Hematopoietic multipotent progenitor cell treated with erythropoietin and hydrocortisone succinate and interleukin-3 and kit ligand, for 15 days (in vitro differentiated cells): ENCODE measurements at regions not wholly inside any gene's neighbourhood (a gene's known extent, or its start where the extent isn't known, plus 50 kb on each side); places are given as distances from the start of the nearest gene placed in this dataset.

Source experiments
- DNase-seq: peaks from one replicate; pipeline ENCODE4 v3.0.0-alpha.2; 2015; ENCODE audit warnings: low spot score

- no peak for DNase-seq
Observed at GRCh38 chr5:145365464-145365863, 469.7 kb downstream of the PRELID2 start.

DNA sequence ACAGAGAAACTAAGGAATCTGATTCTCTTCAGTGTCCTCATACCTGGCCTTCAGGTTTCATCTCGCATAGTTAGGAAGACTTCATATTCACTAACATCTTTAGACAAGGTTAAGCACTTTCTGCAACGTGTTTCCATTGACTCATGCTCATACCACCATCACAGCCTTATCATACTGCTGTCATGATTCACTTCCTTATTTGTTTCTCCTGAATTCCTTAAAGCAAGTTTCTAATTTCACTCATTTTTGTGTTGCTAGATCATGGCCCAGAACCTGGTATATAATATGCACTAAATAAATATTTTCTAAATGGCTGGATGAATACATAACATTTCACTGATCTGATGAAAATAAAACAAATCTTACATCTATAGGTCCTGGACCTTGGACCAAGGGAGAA is 472.9 kb downstream of the PRELID2 start:
- DNase-seq: no peak

DNA sequence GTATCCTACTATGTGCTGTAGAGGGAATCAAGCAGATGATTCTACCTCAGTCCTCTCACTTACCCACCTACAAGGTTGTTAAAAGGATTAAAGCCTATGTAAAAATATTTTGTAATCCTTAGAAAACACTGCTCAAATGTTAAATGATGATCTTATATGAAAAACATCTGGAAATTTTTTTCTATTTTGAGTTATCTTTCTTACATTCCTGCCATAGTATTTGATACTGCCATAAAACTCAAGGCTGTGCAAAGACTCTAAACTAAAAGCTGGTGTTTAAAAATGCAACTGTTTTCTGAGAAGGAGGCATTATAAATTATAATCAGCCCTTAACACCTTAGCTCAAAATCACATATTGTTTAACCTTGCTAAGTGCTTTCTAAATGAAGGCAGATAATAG is 474.2 kb downstream of the PRELID2 start:
- no peak for DNase-seq

DNA sequence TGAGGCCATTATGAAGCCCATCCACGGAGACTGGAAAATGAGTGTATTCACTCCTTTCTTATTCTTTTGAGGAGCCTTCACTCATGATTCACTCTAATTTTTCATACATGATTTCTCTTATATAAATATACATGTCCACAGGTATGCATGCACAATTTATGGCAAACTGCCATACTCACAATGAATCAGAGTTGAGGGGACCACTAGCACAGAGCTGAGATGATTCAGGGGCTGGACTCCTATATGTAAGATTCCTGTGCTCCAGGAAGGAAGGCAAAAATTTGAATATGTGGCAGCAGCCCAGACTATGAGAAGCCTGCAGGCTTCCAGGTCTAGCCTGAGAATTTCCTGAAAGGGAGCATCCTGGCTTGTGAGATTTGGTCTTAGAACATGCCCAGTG is 484.6 kb downstream of the PRELID2 start:
- no peak for DNase-seq

- DNase-seq: no peak
Observed at GRCh38 chr5:145347026-145347616, 488.0 kb downstream of the PRELID2 start.

DNA sequence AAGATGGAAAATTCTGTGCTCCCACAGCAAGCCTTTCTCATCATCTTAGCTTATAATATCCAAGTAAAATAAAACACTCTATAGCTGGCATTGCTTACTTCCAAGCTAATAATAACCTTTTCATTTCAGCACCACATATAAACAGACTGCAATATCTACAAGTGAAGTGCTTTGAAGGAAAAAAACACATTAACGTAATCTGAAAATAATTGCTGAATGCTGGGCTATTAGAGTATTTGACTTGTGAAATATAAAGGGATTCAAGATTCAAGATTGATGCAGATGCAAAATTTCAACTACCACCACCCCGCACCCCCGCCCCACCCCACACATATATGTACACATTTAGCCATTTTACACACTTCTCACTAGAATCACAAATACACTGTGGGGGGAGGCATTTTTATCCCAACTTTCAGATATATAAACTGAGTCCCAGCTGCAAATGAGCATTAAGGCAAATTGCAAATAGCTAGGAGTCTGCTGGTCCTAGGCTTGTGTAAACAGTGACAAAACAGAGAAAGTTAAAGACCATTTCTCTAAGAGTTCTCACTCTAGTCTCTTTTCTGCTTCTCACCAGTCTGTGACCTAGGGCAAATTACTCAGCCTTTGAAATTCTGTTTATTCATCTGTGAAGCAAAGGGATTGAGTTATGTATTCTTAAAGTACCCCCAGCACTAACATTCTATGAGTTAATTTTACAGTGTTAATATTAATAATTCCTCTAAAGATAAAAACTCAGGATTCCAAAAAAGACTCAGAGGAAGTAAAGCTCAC is 489.4 kb downstream of the PRELID2 start:
- no peak for DNase-seq

DNA sequence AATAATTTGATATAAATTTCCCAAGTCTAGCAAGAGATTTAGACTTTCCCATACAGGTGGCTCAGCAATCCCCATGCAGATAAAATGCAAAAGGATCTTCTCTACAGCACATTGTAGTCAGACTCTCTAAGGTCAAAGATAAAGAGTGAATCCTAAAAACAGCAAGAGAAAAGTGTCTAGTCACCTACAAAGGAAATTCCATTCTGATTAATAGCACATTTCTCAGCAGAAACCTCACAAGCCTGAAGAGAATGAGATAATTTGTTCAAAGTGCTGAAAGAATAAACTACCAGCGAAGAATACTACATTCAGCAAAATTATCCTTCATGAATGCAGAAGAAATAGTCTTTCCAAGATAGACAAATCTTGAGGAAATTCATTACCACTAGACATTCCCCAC is 493.3 kb downstream of the PRELID2 start:
- DNase-seq: no peak

GRCh38 chr5:145340099-145340498 is 495.0 kb downstream of the PRELID2 start:
- DNase-seq: no peak

GRCh38 chr5:145324767-145325479 is 510.2 kb downstream of the PRELID2 start:
- no peak for DNase-seq

- no peak for DNase-seq
Observed at GRCh38 chr5:145324101-145324500, 511.0 kb downstream of the PRELID2 start.

DNA sequence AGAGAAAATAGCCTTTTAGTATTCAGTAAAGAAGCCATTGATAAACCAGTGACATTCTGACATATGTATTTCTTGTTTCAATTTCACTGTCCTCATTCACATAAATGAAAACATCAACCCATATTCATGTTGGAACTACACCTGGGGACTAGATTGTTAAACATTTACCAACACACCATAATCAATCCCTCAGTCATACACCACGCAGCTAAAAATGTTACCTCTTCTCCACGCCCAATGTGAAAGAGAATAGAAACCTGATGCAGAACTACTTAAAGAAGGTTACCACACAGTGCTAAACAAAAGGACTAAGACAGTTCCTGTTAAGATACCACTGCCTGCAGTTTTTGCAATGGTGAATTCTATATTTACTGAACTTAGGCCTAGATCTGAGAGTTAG is 518.9 kb downstream of the PRELID2 start:
- DNase-seq: no peak

DNA sequence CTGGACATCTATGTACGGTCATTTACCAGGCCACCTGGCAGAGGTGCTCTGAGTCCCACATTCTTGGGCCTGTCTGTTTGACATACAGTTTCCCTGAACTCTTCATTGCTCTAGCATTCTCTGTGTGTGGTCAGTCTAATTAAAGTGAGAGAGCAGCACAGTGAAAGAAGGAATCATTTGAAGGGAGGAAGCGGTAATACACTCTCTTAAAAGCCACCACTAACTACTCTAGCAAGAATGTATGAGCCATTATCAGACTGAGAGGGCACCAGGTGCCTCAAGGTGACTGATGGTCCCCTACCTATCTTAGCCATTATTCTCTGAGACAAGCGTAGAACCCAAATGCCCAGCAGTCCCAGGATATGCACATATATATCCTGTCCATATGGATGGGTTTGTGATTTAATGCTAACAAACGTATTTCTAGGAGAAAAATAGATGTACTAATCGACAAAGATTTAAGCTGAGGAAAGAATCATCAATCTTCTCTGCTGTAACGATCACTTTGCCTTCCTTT is 527.2 kb downstream of the PRELID2 start:
- DNase-seq: no peak

- DNase-seq: no peak
Observed at GRCh38 chr5:145295236-145295835, 539.8 kb downstream of the PRELID2 start.

DNA sequence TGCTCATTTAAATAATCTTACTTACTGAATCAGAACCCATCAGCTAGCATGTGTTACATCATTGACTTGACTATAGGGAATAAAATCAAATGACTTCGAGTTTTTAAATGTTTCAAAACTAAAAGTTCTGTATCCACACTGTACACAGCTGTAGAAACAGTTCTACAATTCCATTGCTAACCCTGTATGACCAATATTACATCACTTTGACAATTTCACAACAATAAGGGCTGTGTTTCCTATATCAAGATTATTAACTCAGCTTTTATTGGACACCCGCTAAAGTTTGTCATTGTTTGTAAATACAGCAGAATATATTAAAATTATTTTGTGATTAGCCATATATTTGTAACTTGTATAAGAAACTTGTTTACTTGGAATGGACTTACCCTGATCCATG is 540.8 kb downstream of the PRELID2 start:
- no peak for DNase-seq

DNA sequence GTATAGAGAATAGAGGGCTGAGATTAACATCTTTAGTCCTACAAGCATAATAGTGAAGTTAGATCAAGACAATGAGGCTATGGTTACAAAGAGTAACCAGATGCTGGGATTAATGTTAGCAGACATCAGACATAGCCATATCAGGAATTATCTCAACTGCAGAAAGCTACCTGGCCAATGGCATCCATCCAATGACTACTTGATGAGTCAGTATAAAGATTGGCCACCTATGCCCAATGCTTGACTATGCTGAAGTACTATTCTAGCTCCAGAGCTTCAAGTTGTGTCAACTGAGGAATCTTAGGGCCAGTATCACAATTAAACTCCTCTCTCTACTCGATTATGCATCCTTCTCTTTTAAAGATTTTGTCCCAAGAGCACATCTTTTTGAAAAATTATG is 541.4 kb downstream of the PRELID2 start:
- no peak for DNase-seq

GRCh38 chr5:145292278-145292677 is 542.9 kb downstream of the PRELID2 start:
- DNase-seq: no peak

DNA sequence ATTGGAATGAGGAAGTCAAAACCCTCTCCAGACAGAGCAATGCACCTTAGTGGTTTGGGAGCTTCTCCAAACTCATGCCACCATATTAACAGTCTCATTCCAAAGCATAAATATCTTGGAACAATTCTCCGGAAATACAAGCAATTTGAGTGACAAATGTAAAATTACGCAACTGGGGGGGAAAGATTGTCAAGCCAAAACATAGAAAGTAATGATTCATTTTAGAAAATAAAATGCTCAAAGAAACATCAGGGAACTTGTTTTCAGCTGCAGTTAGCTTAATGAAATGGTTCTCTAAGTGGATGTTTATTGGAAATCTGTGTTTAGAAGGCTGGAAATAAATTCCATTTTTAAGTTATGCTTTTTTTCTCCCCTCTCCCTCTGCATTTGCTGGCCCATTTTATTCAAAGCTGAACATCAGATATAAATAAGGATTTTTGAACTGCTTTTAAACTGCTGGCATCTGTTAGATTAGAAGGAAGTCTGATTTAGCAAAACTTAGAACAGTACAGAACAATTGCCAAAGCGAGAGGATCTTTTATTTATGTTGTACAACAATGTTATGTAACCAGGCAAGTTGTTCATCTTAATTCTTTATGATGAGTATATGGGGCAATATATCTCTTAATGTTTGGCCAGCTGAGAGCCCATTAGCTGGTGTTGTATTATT is 551.9 kb downstream of the PRELID2 start:
- no peak for DNase-seq

- DNase-seq: no peak
Observed at GRCh38 chr5:145280806-145281205, 554.3 kb downstream of the PRELID2 start.

DNA sequence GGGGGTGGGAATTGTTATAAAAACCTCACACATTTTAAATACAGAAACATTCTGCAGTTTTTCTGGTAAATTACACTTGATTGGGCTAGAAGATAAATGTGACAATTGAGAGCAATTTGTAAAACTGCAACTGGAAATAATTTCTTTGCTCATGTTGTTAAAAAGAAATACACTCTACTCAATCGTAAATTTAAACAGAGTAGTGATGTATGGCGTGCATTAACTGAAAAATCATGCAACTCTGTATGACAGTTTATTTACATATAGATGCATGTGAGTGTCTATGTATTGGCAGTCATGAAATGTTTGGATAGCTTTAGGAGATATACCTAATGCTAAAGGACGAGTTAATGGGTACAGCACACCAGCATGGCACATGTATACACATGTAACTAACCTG is 554.9 kb downstream of the PRELID2 start:
- DNase-seq: no peak

- DNase-seq: no peak
Observed at GRCh38 chr5:145260670-145261069, 574.5 kb downstream of the PRELID2 start.

DNA sequence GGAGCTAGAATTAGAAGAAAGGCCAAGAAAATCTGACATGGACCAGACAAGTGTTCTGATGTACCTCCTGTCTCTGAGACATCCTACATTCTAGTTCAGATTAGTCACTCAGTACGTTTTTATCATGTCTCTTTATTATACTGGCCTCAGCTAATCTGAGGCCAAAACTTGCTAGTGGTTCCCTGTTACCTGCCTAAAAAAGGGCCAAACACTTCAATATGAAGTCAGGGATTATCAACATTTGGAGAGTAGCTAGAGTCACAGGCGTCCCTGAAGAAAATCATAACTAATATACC is 587.4 kb downstream of the PRELID2 start:
- DNase-seq: no peak
